Hematopoietic multipotent progenitor cell treated with erythropoietin and hydrocortisone succinate and interleukin-3 and kit ligand, for 6 days (in vitro differentiated cells): ENCODE measurements at regions not wholly inside any gene's neighbourhood (a gene's known extent, or its start where the extent isn't known, plus 50 kb on each side); places are given as distances from the start of the nearest gene placed in this dataset.
"Not testable (repeated sequence)": the region's sequence is repeated elsewhere in the genome, so short reads cannot be mapped to it uniquely, and the experiment has no call there.

Source experiments
- DNase-seq: peaks from one replicate; pipeline ENCODE4 v3.0.0-alpha.2; 2015

- no peak for DNase-seq
Observed at GRCh38 chrX:44785652-44786051, 58.2 kb upstream of the DUSP21 start.

- DNase-seq: no peak
Observed at GRCh38 chrX:44784241-44784640, 59.6 kb upstream of the DUSP21 start.

- no peak for DNase-seq
Observed at GRCh38 chrX:44778254-44778653, 65.6 kb upstream of the DUSP21 start.

GRCh38 chrX:44775726-44776125 is 68.1 kb upstream of the DUSP21 start:
- DNase-seq: no peak

GRCh38 chrX:44774066-44774465 is 69.8 kb upstream of the DUSP21 start:
- DNase-seq: not testable (repeated sequence)

- no peak for DNase-seq
Observed at GRCh38 chrX:44770121-44770520, 73.7 kb upstream of the DUSP21 start.

GRCh38 chrX:44767308-44767707 is 76.5 kb upstream of the DUSP21 start:
- DNase-seq: no peak

- no peak for DNase-seq
Observed at GRCh38 chrX:44765556-44765955, 78.3 kb upstream of the DUSP21 start.

- no peak for DNase-seq
Observed at GRCh38 chrX:44747969-44748368, 95.9 kb upstream of the DUSP21 start.

GRCh38 chrX:44747317-44747716 is 96.5 kb upstream of the DUSP21 start:
- DNase-seq: no peak

- DNase-seq: no peak
Observed at GRCh38 chrX:44744799-44745198, 99.0 kb upstream of the DUSP21 start.

GRCh38 chrX:44742480-44743155 is 101.2 kb upstream of the DUSP21 start:
- no peak for DNase-seq

GRCh38 chrX:44741859-44742258 is 102.0 kb upstream of the DUSP21 start:
- DNase-seq: not testable (repeated sequence)

GRCh38 chrX:44741458-44741857 is 102.4 kb upstream of the DUSP21 start:
- DNase-seq: not testable (repeated sequence)

- no peak for DNase-seq
Observed at GRCh38 chrX:44735498-44735897, 108.3 kb upstream of the DUSP21 start.

- DNase-seq: no peak
Observed at GRCh38 chrX:44733931-44734330, 109.9 kb upstream of the DUSP21 start.

- DNase-seq: no peak
Observed at GRCh38 chrX:44731160-44731559, 112.7 kb upstream of the DUSP21 start.

- no peak for DNase-seq
Observed at GRCh38 chrX:44723426-44723825, 120.4 kb upstream of the DUSP21 start.

GRCh38 chrX:44708470-44708869 is 135.4 kb upstream of the DUSP21 start:
- DNase-seq: peak; percentile 65

GRCh38 chrX:44705817-44706551 is 137.8 kb upstream of the DUSP21 start:
- DNase-seq: no peak

- DNase-seq: no peak
Observed at GRCh38 chrX:44698357-44698756, 145.5 kb upstream of the DUSP21 start.

GRCh38 chrX:44693255-44693654 is 150.6 kb upstream of the DUSP21 start:
- no peak for DNase-seq

GRCh38 chrX:44690129-44690528 is 147.5 kb upstream of the FUNDC1 start:
- DNase-seq: no peak

GRCh38 chrX:44675362-44676024 is 132.8 kb upstream of the FUNDC1 start:
- DNase-seq: peak; percentile 58
